ENCODE measurements at regions not wholly inside any gene's neighbourhood (a gene's known extent, or its start where the extent isn't known, plus 50 kb on each side); places are given as distances from the start of the nearest gene placed in this dataset.

GRCh38 chr9:108755979-108756378, 99.8 kb downstream of the ACTL7B start:
- no peak for TF ChIP-seq ZFX (IDR thresholded peaks at IDR 0.05; ENCODE audit: borderline replicate concordance)
- no peak for TF ChIP-seq CTCF (IDR thresholded peaks at IDR 0.05)
- no peak overlapping the region for H3K27ac ChIP-seq

DNA sequence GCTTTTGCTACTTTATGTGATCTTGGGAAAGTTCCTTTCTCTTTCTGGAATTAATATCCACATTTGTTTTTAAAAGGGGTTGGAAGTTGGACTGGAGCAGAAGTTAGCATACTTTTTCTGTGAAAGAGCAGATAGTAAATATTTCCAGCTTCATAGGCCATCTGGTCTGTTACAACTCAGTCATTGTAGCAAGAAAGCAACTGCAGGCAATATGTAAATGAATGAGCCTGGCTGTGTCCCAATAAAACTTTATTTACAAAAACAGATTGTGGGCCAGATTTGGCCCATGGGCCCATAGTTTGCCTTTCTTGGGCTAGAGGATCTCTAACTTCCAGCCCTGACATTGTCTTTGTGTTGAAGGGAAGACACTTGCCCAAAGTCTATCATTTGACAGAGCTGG, 104.4 kb downstream of the ACTL7B start:
- no peak overlapping the region for H3K27ac ChIP-seq
- no peak for TF ChIP-seq ZFX (IDR thresholded peaks at IDR 0.05; ENCODE audit: borderline replicate concordance)
- TF ChIP-seq CTCF (IDR thresholded peaks at IDR 0.05) = no peak

GRCh38 chr9:108750661-108751215, 105.0 kb downstream of the ACTL7B start:
- H3K27ac ChIP-seq = no peak overlapping the region
- no peak for TF ChIP-seq ZFX (IDR thresholded peaks at IDR 0.05; ENCODE audit: borderline replicate concordance)
- no peak for TF ChIP-seq CTCF (IDR thresholded peaks at IDR 0.05)

DNA sequence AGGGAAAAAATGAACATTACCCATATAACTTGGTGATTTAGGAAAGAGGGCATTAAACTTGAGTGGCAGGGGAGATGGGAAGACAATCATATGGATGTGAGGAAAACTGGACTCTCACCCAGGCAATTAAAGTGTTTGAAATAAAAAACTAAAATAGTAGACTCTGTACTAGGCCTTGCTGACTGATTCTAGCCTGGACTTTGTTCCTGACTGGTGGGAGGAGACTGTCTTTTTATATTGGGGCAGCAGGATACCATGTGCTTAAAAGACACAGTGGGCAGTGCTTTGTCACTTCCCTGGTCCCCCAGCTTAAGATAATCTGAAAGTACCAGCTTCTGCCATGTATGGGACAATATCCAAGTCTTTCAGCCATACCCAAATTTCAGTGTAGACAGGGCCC, 107.0 kb downstream of the ACTL7B start:
- no peak for TF ChIP-seq ZFX (IDR thresholded peaks at IDR 0.05; ENCODE audit: borderline replicate concordance)
- no peak for TF ChIP-seq CTCF (IDR thresholded peaks at IDR 0.05)
- no peak overlapping the region for H3K27ac ChIP-seq

DNA sequence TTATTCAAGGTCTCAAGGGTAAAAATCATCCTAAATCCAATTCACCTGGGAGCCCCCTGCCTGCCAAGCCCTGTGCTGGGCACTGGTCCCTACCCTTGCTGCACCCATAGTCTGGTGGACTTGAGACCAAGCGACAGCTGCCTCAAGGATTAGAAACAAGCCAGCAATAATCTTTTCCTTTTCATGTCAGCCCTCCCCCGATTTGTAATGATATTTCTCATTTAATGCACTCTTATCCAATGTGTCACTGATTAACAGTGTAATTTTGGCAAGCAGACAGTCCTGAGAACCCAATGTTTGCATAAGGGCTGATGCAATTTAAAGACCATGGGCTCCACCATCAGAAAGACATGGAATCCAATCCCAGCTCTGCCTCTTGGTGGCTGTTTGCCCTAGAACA, 108.9 kb downstream of the ACTL7B start:
- H3K27ac ChIP-seq = no peak overlapping the region
- TF ChIP-seq ZFX (IDR thresholded peaks at IDR 0.05; ENCODE audit: borderline replicate concordance) = no peak
- no peak for TF ChIP-seq CTCF (IDR thresholded peaks at IDR 0.05)

- H3K27ac ChIP-seq = no peak overlapping the region
Measured at GRCh38 chr9:108746001-108746400, 109.8 kb downstream of the ACTL7B start.

DNA sequence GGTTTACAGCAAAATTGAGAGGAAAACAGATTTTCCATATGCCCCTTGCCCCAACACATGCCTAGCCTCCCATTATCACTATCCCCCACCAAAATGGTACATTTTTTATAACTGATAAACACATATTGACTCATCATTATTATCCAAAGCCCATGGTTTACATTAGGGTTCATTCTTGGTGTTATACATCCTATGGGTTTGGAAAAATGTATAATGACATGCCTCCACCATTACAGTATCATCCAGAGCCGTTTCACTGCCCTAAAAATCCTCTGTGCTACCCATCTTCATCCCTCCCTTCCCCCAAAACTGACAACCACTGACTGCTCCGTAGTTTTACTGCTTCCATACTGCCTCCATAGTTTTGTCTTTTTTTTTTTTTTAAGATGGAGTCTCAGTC, 111.1 kb downstream of the ACTL7B start:
- no peak overlapping the region for H3K27ac ChIP-seq
- TF ChIP-seq ZFX (IDR thresholded peaks at IDR 0.05; ENCODE audit: borderline replicate concordance) = no peak

More at GRCh38 chr9:108746001-108746400, 109.8 kb downstream of the ACTL7B start:
- TF ChIP-seq ZFX (IDR thresholded peaks at IDR 0.05; ENCODE audit: borderline replicate concordance) = no peak
- no peak for TF ChIP-seq CTCF (IDR thresholded peaks at IDR 0.05)

GRCh38 chr9:108743901-108744371, 111.8 kb downstream of the ACTL7B start:
- H3K27ac ChIP-seq = no peak overlapping the region
- no peak for TF ChIP-seq ZFX (IDR thresholded peaks at IDR 0.05; ENCODE audit: borderline replicate concordance)
- TF ChIP-seq CTCF (IDR thresholded peaks at IDR 0.05) = no peak

Data from 22Rv1 (cell line).